K562 (cell line): ENCODE measurements at regions not wholly inside any gene's neighbourhood (a gene's known extent, or its start where the extent isn't known, plus 50 kb on each side); places are given as distances from the start of the nearest gene placed in this dataset.

ENCODE experiments used
- NUFIP1 ChIP-seq: fragments of 450-650 bp; IDR thresholded peaks from 2 replicates; pipeline ENCODE4 v1.6.1; 2018; ENCODE audit not compliant: partially characterized antibody
- ZNF212 ChIP-seq: fragments of 450-650 bp; formaldehyde crosslinking; IDR thresholded peaks from 2 replicates; pipeline ENCODE4 v1.4.0; 2020; ENCODE audit warnings: mild to moderate bottlenecking
- TF ChIP-seq, protein P1 (sequence below), 2 experiments: fragments of 450-650 bp; IDR thresholded peaks; 2 replicates each; pipeline ENCODE4 v1.6.1; 2016; ENCODE audit warnings: mild to moderate bottlenecking in 2 of 2, borderline replicate concordance in 1 of 2, low read depth in 1 of 2, moderate library complexity in 1 of 2
- TF ChIP-seq, protein P2 (sequence below): sonication (generic); formaldehyde crosslinking; IDR thresholded peaks from 2 replicates; pipeline ENCODE4 v1.8.0; 2022; ENCODE audit warnings: mild to moderate bottlenecking, missing genetic modification reagents

DNA sequence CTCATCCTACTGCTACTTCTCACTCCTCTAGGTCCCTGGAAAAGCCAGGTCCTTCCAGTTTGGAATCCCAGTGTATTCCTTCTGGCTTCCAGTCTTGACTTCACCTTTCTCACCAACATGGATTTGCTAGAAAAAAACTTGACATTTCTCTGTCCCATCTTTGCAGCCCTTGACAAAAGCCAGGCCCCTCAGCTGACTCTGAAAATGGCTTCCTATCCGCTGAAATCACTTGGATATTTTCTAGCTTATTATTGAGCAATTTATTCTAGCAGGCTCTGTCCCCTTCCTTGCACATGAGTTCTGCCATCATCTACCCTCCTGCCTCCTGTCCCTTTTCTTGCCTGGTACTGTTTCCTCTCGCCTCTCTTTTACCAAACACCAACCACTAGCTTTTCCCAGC lies 427.2 kb downstream of the BUD13 start (continued):
- TF ChIP-seq, protein P1, sequence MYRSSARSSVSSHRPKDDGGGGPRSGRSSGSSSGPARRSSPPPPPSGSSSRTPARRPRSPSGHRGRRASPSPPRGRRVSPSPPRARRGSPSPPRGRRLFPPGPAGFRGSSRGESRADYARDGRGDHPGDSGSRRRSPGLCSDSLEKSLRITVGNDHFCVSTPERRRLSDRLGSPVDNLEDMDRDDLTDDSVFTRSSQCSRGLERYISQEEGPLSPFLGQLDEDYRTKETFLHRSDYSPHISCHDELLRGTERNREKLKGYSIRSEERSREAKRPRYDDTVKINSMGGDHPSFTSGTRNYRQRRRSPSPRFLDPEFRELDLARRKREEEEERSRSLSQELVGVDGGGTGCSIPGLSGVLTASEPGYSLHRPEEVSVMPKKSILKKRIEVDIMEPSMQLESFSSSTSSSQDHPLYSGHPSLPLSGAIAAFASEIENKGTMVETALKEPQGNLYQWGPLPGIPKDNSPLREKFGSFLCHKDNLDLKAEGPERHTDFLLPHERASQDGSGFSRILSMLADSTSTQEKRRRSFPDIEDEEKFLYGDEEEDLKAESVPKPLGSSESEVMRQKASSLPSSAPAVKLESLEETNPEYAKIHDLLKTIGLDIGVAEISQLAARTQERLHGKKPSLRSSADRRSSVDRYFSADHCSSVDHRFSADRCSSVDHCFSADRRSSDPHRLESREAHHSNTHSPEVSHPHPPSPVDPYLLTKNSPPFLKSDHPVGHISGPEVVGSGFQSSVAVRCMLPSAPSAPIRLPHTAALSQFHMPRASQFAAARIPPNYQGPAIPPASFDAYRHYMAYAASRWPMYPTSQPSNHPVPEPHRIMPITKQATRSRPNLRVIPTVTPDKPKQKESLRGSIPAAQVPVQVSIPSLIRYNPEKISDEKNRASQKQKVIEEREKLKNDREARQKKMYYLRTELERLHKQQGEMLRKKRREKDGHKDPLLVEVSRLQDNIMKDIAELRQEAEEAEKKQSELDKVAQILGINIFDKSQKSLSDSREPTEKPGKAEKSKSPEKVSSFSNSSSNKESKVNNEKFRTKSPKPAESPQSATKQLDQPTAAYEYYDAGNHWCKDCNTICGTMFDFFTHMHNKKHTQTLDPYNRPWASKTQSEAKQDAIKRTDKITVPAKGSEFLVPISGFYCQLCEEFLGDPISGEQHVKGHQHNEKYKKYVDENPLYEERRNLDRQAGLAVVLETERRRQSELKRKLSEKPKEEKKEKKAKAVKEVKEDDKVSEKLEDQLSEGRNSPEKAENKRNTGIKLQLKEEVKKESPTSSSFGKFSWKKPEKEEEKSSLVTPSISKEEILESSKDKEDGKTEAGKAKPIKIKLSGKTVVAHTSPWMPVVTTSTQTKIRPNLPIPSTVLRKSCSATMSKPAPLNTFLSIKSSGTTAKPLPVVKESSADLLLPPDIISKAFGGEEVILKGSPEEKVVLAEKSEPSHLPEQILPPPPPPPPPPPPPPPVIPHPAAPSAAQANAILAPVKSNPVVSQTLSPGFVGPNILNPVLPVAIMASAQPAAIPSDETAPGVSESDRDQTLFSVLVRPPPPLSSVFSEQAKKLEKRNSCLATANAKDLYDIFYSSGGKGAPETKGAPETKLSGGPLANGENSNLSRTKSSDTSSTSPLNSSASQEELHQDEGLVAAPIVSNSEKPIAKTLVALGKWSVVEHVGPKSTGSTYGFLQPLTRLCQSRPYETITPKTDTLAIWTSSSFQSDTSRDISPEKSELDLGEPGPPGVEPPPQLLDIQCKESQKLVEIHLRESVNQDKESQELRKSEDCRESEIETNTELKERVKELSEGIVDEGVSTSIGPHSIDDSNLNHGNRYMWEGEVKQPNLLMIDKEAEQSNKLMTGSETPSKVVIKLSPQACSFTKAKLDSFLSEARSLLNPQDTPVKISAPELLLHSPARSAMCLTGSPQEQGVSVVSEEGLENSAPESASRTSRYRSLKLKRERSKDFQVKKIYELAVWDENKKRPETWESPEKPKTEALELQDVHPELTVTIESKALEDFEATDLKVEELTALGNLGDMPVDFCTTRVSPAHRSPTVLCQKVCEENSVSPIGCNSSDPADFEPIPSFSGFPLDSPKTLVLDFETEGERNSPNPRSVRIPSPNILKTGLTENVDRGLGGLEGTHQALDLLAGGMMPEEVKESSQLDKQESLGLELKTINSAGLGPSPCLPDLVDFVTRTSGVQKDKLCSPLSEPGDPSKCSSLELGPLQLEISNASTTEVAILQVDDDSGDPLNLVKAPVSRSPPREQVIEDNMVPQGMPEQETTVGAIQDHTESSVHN (IDR thresholded peaks at IDR 0.05; ENCODE audit: borderline replicate concordance in 1 of 2, low read depth in 1 of 2) = no peak
- TF ChIP-seq, protein P2, sequence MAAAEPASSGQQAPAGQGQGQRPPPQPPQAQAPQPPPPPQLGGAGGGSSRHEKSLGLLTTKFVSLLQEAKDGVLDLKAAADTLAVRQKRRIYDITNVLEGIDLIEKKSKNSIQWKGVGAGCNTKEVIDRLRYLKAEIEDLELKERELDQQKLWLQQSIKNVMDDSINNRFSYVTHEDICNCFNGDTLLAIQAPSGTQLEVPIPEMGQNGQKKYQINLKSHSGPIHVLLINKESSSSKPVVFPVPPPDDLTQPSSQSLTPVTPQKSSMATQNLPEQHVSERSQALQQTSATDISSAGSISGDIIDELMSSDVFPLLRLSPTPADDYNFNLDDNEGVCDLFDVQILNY (CRISPR knock-in tag) = no peak
- TF ChIP-seq ZNF212 (CRISPR knock-in tag) = no peak
- TF ChIP-seq NUFIP1 = no peak
